Naive B cell (primary cell): ENCODE measurements at regions not wholly inside any gene's neighbourhood (a gene's known extent, or its start where the extent isn't known, plus 50 kb on each side); places are given as distances from the start of the nearest gene placed in this dataset.

Experiments used
- ATAC-seq, 2 donors: fragments of 150-1000 bp; cut with Tn5 transposase; 2 replicates each; pipeline ENCODE4 v1.10.0; 2021; ENCODE audit warnings: low read depth in 2 of 2, mild to moderate bottlenecking in 2 of 2, moderate library complexity in 2 of 2
- DNase-seq: peaks from one replicate; pipeline ENCODE4 v3.0.0; 2022
- H3K27ac Mint-ChIP-seq, 6 donors: one replicate each; pipeline ENCODE4 v1.8.0; 2020 to 2022; ENCODE audit warnings: mild to moderate bottlenecking in 6 of 6, mixed read lengths in 6 of 6, moderate library complexity in 5 of 6, inconsistent platforms in 2 of 6
- H3K27me3 Mint-ChIP-seq, 3 donors: one replicate each; pipeline ENCODE4 v1.8.0; 2021 to 2022; ENCODE audit warnings: mixed read lengths in 3 of 3, mild to moderate bottlenecking in 1 of 3
- H3K36me3 Mint-ChIP-seq, 2 donors: one replicate each; pipeline ENCODE4 v1.8.0; 2020 to 2022; ENCODE audit warnings: mixed read lengths in 2 of 2, inconsistent platforms in 1 of 2, mild to moderate bottlenecking in 1 of 2
- H3K4me1 Mint-ChIP-seq, 3 donors: one replicate each; pipeline ENCODE4 v1.8.0; 2020 to 2022; ENCODE audit warnings: mixed read lengths in 3 of 3, inconsistent platforms in 1 of 3, mild to moderate bottlenecking in 1 of 3, moderate library complexity in 1 of 3
- H3K4me3 Mint-ChIP-seq, 8 donors: one replicate each; pipeline ENCODE4 v1.8.0; 2020 to 2022; ENCODE audit warnings: mild to moderate bottlenecking in 8 of 8, mixed read lengths in 8 of 8, moderate library complexity in 8 of 8, inconsistent platforms in 2 of 8
- H3K9me3 Mint-ChIP-seq, 7 donors: one replicate each; pipeline ENCODE4 v1.8.0; 2020 to 2022; ENCODE audit warnings: mixed read lengths in 7 of 7, mild to moderate bottlenecking in 5 of 7, inconsistent platforms in 2 of 7, moderate library complexity in 1 of 7

GRCh38 chr13:83538636-83539035 is 343.6 kb downstream of the SLITRK1 start:
- no peaks in the 10 kb centered on the region for H3K4me1 Mint-ChIP-seq
- ATAC-seq (no peak), DNase-seq (no peak)
- H3K9me3 Mint-ChIP-seq: peaks cover 12 to 31% (median 19%) of the 10 kb centered on the region in 7 donors
- H3K4me3 Mint-ChIP-seq: no peak overlapping the region
- no peaks in the 10 kb centered on the region for H3K36me3 Mint-ChIP-seq
- no peak overlapping the region for H3K27ac Mint-ChIP-seq
- H3K27me3 Mint-ChIP-seq: no peaks in the 10 kb centered on the region

- Mint-ChIP-seq H3K27ac (no peak overlapping the region), H3K9me3 (peaks cover 11 to 37% (median 16%) of the 10 kb centered on the region in 7 donors), H3K36me3 (no peaks in the 10 kb centered on the region), H3K4me3 (no peak overlapping the region), H3K27me3 (no peaks in the 10 kb centered on the region), H3K4me1 (no peaks in the 10 kb centered on the region)
- ATAC-seq (no peak), DNase-seq (no peak)
Observed at GRCh38 chr13:83536941-83537340, 345.3 kb downstream of the SLITRK1 start.

- Mint-ChIP-seq H3K27me3 (no peaks in the 10 kb centered on the region), H3K4me1 (no peaks in the 10 kb centered on the region), H3K9me3 (peaks cover 9 to 37% (median 16%) of the 10 kb centered on the region in 7 donors), H3K36me3 (no peaks in the 10 kb centered on the region), H3K4me3 (no peak overlapping the region), H3K27ac (no peak overlapping the region)
- no peak for ATAC-seq
- no peak for DNase-seq
Observed at GRCh38 chr13:83536153-83536552, 346.1 kb downstream of the SLITRK1 start.

DNA sequence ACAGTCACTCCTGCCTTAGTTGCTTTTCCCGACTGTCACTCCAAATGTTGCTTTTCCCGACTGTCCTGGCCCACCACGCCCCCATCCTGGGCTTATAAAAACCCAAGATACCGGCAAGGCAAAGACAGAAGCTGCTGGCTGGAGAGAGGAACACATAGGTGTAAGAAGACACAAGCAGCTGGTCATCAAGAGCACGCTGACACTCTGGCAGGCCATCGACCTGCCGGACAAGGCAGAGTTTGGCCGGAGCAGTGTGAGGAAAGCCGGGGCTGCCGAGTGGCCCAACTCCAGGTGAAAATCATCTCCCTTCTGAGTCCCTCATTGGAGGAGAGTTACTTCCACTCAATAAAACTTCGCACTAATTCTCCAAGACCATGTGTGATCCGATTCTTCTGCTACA is 349.5 kb downstream of the SLITRK1 start:
- H3K4me3 Mint-ChIP-seq: no peak overlapping the region
- H3K27ac Mint-ChIP-seq: no peak overlapping the region
- no peak for DNase-seq
- H3K9me3 Mint-ChIP-seq: peaks cover 2 to 18% (median 8%) of the 10 kb centered on the region in 7 donors
- no peaks in the 10 kb centered on the region for H3K27me3 Mint-ChIP-seq
- no peak for ATAC-seq
- H3K36me3 Mint-ChIP-seq: no peaks in the 10 kb centered on the region
- H3K4me1 Mint-ChIP-seq: no peaks in the 10 kb centered on the region

DNA sequence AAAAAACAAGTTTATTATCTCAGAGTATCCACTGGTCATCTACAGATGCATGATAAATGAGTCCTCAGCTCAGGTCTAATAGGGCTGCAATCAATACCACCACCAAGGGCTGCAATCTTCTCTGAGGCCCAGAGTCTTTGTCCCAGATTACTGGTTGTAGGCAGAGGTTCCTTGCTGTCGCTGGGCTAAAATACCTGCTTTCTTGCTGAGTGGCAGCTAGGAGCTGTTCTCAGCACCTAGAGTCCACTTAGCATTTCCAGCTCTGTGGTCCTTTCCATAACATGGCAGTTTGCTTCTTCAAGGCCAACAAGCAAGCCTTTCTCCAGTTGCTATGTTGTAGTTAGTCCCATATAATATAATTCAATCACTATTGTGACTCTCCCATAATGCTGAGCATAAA is 351.3 kb downstream of the SLITRK1 start:
- Mint-ChIP-seq H3K4me1 (no peaks in the 10 kb centered on the region), H3K27me3 (no peaks in the 10 kb centered on the region), H3K9me3 (peaks cover 2 to 18% (median 8%) of the 10 kb centered on the region in 7 donors), H3K27ac (no peak overlapping the region), H3K36me3 (no peaks in the 10 kb centered on the region), H3K4me3 (no peak overlapping the region)
- no peak for ATAC-seq
- DNase-seq: no peak

GRCh38 chr13:83516781-83517180 is 365.5 kb downstream of the SLITRK1 start:
- no peaks in the 10 kb centered on the region for H3K27me3 Mint-ChIP-seq
- DNase-seq: no peak
- H3K4me1 Mint-ChIP-seq: no peaks in the 10 kb centered on the region
- peaks cover 0 to 13% (median 4%) of the 10 kb centered on the region in 7 donors for H3K9me3 Mint-ChIP-seq
- no peak for ATAC-seq
- H3K4me3 Mint-ChIP-seq: no peak overlapping the region
- no peak overlapping the region for H3K27ac Mint-ChIP-seq
- no peaks in the 10 kb centered on the region for H3K36me3 Mint-ChIP-seq

DNA sequence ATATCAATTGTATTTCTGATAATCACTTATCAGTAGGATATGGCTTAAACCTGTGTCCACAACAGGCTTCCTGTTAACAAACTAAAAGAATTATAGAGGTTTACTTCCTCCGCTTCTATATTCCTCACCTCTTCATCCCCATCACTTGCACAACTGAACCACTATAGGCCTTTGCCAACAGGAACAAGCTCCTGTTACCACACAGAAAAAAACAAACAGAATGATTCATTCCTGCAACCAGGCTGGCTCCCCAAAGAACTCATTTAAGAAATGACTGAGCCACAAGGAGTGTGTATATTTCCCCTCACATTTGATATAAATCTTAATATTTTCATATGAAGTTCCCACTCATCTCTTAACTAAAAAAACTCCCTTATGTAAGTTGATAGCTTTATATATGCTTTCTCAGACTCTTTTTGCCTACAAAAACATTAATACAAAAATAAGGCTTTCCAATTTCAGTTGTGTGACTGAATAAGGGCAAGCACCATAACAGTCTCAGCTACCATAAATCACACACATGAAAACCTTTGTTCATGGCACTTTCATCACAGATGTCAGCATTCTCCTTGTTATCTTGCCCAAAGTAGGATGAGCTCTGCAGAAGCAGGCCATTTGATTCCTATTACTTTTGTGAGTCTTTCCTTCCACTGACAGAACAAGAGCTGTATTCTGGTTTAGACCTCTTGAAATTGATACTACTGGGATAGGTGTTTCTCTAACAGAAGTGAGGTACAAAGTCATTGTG is 366.8 kb downstream of the SLITRK1 start:
- no peaks in the 10 kb centered on the region for H3K27me3 Mint-ChIP-seq
- peaks cover 0 to 13% (median 5%) of the 10 kb centered on the region in 7 donors for H3K9me3 Mint-ChIP-seq
- H3K36me3 Mint-ChIP-seq: no peaks in the 10 kb centered on the region
- ATAC-seq: no peak
- no peak overlapping the region for H3K4me3 Mint-ChIP-seq
- H3K4me1 Mint-ChIP-seq: no peaks in the 10 kb centered on the region
- no peak for DNase-seq
- H3K27ac Mint-ChIP-seq: no peak overlapping the region

GRCh38 chr13:83508771-83509301 is 373.4 kb downstream of the SLITRK1 start:
- H3K27me3 Mint-ChIP-seq: no peaks in the 10 kb centered on the region
- no peak overlapping the region for H3K4me3 Mint-ChIP-seq
- ATAC-seq: no peak
- H3K9me3 Mint-ChIP-seq: peaks cover 0 to 7% (median under 1%) of the 10 kb centered on the region in 7 donors
- no peak for DNase-seq
- no peaks in the 10 kb centered on the region for H3K4me1 Mint-ChIP-seq
- no peak overlapping the region for H3K27ac Mint-ChIP-seq
- H3K36me3 Mint-ChIP-seq: no peaks in the 10 kb centered on the region

DNA sequence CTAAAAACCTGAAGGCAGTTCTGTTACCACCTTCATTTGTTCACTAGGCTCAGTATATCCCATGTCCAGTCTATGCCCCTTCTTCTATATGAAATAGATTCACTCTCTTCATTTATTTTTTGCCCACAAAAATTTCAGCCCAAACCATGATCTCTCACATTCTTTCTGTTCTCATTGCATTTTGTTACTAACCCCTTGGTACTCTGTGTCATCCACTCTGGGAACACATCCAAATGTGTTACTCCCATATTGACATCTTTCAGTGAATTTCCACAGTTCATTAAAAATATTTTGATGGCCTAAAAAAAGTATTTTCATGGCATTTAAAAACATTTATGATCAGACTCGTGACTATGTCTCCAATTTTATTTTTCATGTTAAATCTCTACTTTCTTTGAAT is 378.9 kb downstream of the SLITRK1 start:
- no peak for DNase-seq
- H3K4me3 Mint-ChIP-seq: no peak overlapping the region
- H3K27ac Mint-ChIP-seq: no peak overlapping the region
- H3K36me3 Mint-ChIP-seq: no peaks in the 10 kb centered on the region
- H3K9me3 Mint-ChIP-seq: peaks cover 0 to 13% (median 9%) of the 10 kb centered on the region in 7 donors
- H3K4me1 Mint-ChIP-seq: no peaks in the 10 kb centered on the region
- ATAC-seq: no peak
- no peaks in the 10 kb centered on the region for H3K27me3 Mint-ChIP-seq

DNA sequence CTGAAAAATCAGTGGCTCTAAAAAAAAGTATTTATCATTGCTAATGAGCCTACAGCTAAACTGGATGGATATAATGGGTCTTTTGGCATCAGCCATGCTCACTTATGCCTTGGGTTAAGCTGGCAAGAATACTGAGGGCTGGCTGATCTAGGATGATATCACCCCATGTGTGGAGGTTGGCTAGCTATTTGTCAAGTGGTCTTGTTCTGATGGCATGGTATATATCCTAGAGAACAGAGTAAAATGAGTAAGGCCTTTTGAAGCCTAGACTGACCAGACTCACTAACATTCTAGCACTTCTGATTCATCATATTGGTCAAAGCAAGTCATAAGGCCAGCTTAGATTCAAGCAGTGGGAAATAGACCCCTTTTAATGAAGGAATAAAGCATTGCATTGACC is 383.0 kb downstream of the SLITRK1 start:
- ATAC-seq (no peak), DNase-seq (no peak)
- H3K4me1 Mint-ChIP-seq: no peaks in the 10 kb centered on the region
- peaks cover 0 to 22% (median 9%) of the 10 kb centered on the region in 7 donors for H3K9me3 Mint-ChIP-seq
- H3K36me3 Mint-ChIP-seq: no peaks in the 10 kb centered on the region
- H3K4me3 Mint-ChIP-seq: no peak overlapping the region
- H3K27ac Mint-ChIP-seq: no peak overlapping the region
- H3K27me3 Mint-ChIP-seq: no peaks in the 10 kb centered on the region

GRCh38 chr13:83498481-83499190 is 383.6 kb downstream of the SLITRK1 start:
- ATAC-seq: no peak
- no peak for DNase-seq
- H3K9me3 Mint-ChIP-seq: peaks cover 0 to 22% (median 9%) of the 10 kb centered on the region in 7 donors
- no peaks in the 10 kb centered on the region for H3K27me3 Mint-ChIP-seq
- no peak overlapping the region for H3K27ac Mint-ChIP-seq
- no peaks in the 10 kb centered on the region for H3K36me3 Mint-ChIP-seq
- H3K4me1 Mint-ChIP-seq: no peaks in the 10 kb centered on the region
- no peak overlapping the region for H3K4me3 Mint-ChIP-seq

DNA sequence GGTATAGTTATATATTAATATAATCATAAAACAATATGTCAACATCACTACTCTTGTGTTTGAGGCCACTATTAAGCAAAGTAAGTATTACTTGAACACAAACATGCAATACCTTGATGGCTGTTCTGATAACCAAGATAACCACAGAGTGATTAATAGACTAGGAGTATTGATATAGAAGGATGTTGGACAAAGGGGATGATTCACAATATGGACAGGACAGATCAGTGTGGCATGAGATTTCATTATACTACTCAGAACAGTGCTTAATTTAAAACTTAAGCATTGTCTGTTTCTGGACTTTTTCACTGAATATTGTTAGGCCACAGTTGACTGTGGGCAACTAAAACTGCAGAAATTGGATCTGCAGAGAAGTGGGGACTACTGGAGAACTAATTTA is 384.2 kb downstream of the SLITRK1 start:
- H3K27me3 Mint-ChIP-seq: no peaks in the 10 kb centered on the region
- no peak for DNase-seq
- H3K36me3 Mint-ChIP-seq: no peaks in the 10 kb centered on the region

GRCh38 chr13:83496501-83496900 is 385.8 kb downstream of the SLITRK1 start:
- Mint-ChIP-seq H3K9me3 (peaks cover 0 to 15% (median 5%) of the 10 kb centered on the region in 7 donors), H3K36me3 (no peaks in the 10 kb centered on the region), H3K4me1 (no peaks in the 10 kb centered on the region), H3K27ac (no peak overlapping the region), H3K4me3 (no peak overlapping the region), H3K27me3 (no peaks in the 10 kb centered on the region)
- ATAC-seq (no peak), DNase-seq (no peak)

More for the DNA sequence above, 384.2 kb downstream of the SLITRK1 start:
- Mint-ChIP-seq H3K4me3 (no peak overlapping the region), H3K9me3 (peaks cover 0 to 19% (median 9%) of the 10 kb centered on the region in 7 donors), H3K27ac (no peak overlapping the region), H3K4me1 (no peaks in the 10 kb centered on the region)
- ATAC-seq: no peak

DNA sequence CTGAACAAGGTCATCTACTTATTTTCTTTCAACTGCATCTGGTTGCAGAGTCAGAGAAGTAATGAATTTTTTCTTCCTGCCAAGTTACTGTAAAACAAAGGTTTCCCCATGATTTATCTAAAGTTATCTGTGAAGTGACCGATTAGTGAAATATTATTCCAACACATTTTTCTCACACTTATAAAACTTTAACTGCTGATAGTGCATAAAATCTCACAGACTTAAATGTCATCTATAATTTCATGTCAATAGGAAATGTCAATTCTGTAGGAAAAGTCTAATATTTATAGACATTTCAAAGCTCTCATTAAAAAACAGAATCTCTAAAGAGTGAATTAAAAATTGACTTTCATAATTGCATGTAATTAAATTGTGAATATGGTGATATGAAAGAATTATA is 397.2 kb downstream of the SLITRK1 start:
- DNase-seq: no peak
- no peak for ATAC-seq
- Mint-ChIP-seq H3K9me3 (peaks cover 0 to 5% (median 2%) of the 10 kb centered on the region in 7 donors), H3K4me3 (no peak overlapping the region), H3K36me3 (no peaks in the 10 kb centered on the region), H3K27me3 (no peaks in the 10 kb centered on the region), H3K27ac (no peak overlapping the region), H3K4me1 (no peaks in the 10 kb centered on the region)
